Activated naive CD4-positive, alpha-beta T cell treated with anti-CD3 and anti-CD28 coated beads, Interleukin-2, amount 50 U/mL, for 24 hours (primary cell): ENCODE measurements at regions not wholly inside any gene's neighbourhood (a gene's known extent, or its start where the extent isn't known, plus 50 kb on each side); places are given as distances from the start of the nearest gene placed in this dataset.

Experiments
- H3K27ac Mint-ChIP-seq: one replicate; pipeline ENCODE4 v1.8.0; 2021; ENCODE audit warnings: mild to moderate bottlenecking, mixed read lengths
- H3K27me3 Mint-ChIP-seq: one replicate; pipeline ENCODE4 v1.8.0; 2021; ENCODE audit warnings: mixed read lengths
- H3K36me3 Mint-ChIP-seq: one replicate; pipeline ENCODE4 v1.8.0; 2021; ENCODE audit warnings: mixed read lengths
- H3K4me1 Mint-ChIP-seq: one replicate; pipeline ENCODE4 v1.8.0; 2021; ENCODE audit warnings: mixed read lengths
- H3K4me3 Mint-ChIP-seq: one replicate; pipeline ENCODE4 v1.8.0; 2021; ENCODE audit warnings: mild to moderate bottlenecking, mixed read lengths
- H3K9me3 Mint-ChIP-seq: one replicate; pipeline ENCODE4 v1.8.0; 2021; ENCODE audit warnings: mixed read lengths

GRCh38 chr1:186571771-186572170, 108.5 kb downstream of the PTGS2 start:
- Mint-ChIP-seq H3K4me3 (no peak overlapping the region), H3K36me3 (no peaks in the 10 kb centered on the region), H3K27me3 (no peaks in the 10 kb centered on the region), H3K27ac (no peak overlapping the region), H3K9me3 (no peaks in the 10 kb centered on the region), H3K4me1 (peaks cover 9% of the 10 kb centered on the region)

- Mint-ChIP-seq H3K36me3 (no peaks in the 10 kb centered on the region), H3K27ac (no peak overlapping the region), H3K4me3 (no peak overlapping the region), H3K4me1 (peaks cover 9% of the 10 kb centered on the region), H3K27me3 (no peaks in the 10 kb centered on the region), H3K9me3 (no peaks in the 10 kb centered on the region)
These were observed 108.9 kb upstream of the PDC start for GRCh38 chr1:186569856-186570255.

GRCh38 chr1:186568221-186568620, 107.3 kb upstream of the PDC start:
- Mint-ChIP-seq H3K4me1 (peaks cover 9% of the 10 kb centered on the region), H3K36me3 (no peaks in the 10 kb centered on the region), H3K4me3 (no peak overlapping the region), H3K9me3 (no peaks in the 10 kb centered on the region), H3K27me3 (no peaks in the 10 kb centered on the region), H3K27ac (no peak overlapping the region)

DNA sequence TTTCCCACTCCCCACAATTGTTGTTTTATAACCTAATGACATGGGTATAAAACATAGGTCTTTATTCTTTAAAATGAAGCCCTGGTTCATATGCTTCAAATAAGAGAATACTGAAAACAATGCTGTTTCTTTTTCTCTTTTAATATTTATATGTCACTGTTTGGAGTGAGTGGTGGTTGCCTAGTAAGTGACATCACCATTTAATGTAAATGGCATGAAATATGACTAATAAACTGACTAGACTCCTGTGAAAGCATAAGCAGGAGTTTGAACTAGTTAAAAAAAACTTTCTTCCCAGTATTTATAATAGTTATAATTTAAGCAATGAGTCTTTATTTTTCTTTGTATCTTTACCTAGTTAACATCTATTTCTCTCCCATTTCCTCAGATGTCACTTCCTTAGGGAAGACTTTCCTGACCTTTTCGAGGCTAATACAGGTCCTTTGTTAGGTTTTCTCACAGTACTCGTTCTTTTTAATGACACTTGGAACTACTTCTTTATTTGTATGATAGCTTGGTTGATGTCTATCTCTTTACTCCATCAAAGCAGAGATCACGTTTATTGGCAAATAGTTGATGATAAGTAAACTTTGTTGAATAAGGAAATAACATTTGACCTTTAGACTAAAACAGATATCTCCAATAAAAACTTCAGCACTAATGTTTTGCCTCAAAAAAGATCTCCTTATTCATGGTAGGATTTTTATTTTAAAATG, 105.4 kb upstream of the PDC start:
- Mint-ChIP-seq H3K4me1 (no peaks in the 10 kb centered on the region), H3K9me3 (no peaks in the 10 kb centered on the region), H3K27ac (no peak overlapping the region), H3K4me3 (no peak overlapping the region), H3K27me3 (no peaks in the 10 kb centered on the region), H3K36me3 (no peaks in the 10 kb centered on the region)

GRCh38 chr1:186564582-186564981, 103.7 kb upstream of the PDC start:
- H3K27me3 Mint-ChIP-seq: no peaks in the 10 kb centered on the region
- no peaks in the 10 kb centered on the region for H3K36me3 Mint-ChIP-seq
- no peaks in the 10 kb centered on the region for H3K9me3 Mint-ChIP-seq
- H3K27ac Mint-ChIP-seq: no peak overlapping the region
- no peak overlapping the region for H3K4me3 Mint-ChIP-seq
- no peaks in the 10 kb centered on the region for H3K4me1 Mint-ChIP-seq

GRCh38 chr1:186559601-186560116, 98.7 kb upstream of the PDC start:
- Mint-ChIP-seq H3K4me3 (no peak overlapping the region), H3K27ac (no peak overlapping the region), H3K27me3 (peaks cover 2% of the 10 kb centered on the region), H3K36me3 (no peaks in the 10 kb centered on the region), H3K9me3 (no peaks in the 10 kb centered on the region), H3K4me1 (no peaks in the 10 kb centered on the region)

DNA sequence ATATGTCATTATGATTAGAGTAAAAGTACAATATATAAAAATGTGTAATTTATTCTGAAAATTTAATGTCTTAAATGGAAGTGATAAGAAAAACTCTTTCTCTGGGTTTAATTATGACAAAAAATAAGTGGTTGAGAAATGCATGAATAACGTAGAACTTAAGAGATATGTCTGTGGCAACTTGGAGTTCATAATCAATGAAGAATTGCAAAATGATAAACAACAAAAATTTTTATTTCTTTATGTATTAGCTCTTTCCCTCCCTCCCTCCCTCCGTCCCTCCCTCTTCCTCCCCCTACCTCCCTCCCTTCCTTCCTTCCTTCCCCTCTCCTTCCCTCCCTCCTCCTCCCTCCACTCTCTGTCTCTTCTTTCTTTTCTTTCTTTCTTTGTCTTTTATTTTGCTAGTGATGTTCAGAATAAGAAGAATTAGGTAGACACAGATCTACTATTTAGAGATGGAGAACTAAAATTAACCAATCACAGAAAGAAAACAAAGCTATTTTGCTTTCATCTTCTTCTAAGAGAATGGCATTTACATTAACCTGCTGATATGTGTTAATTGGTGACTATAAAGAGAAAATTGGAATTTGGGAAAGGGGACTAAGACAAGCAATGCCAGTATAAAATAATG, 96.3 kb upstream of the PDC start:
- Mint-ChIP-seq H3K36me3 (peaks cover 1% of the 10 kb centered on the region), H3K27me3 (peaks cover 2% of the 10 kb centered on the region), H3K4me3 (no peak overlapping the region), H3K27ac (no peak overlapping the region), H3K9me3 (peaks cover 4% of the 10 kb centered on the region), H3K4me1 (no peaks in the 10 kb centered on the region)

GRCh38 chr1:186550832-186551231, 89.9 kb upstream of the PDC start:
- peaks cover 2% of the 10 kb centered on the region for H3K27me3 Mint-ChIP-seq
- no peak overlapping the region for H3K4me3 Mint-ChIP-seq

DNA sequence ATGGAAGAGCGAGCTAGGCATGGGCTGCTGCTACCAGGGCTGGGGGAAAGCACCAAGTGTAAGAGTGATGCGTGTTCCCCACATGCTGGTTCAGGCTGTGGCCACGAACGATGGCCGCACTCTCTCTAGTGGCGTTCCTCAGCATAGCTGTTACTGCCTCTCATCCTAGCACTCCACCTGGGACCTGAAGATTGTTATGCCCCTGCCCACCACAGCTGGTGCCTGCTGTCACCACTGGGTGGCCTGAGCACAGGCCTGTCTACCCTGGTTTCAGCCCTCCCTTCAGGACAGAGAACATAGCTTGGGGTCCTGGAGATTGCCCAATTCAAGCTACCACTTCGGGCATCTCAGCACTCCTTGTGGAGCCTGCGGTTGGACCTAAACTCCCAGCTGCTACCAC, 80.1 kb upstream of the PDC start:
- Mint-ChIP-seq H3K4me1 (no peaks in the 10 kb centered on the region), H3K36me3 (peaks cover 4% of the 10 kb centered on the region), H3K27ac (no peak overlapping the region), H3K4me3 (no peak overlapping the region), H3K9me3 (peaks cover 14% of the 10 kb centered on the region), H3K27me3 (no peaks in the 10 kb centered on the region)

More at GRCh38 chr1:186550832-186551231, 89.9 kb upstream of the PDC start:
- H3K36me3 Mint-ChIP-seq: peaks cover 6% of the 10 kb centered on the region
- H3K27ac Mint-ChIP-seq: no peak overlapping the region
- H3K9me3 Mint-ChIP-seq: peaks cover 20% of the 10 kb centered on the region
- no peaks in the 10 kb centered on the region for H3K4me1 Mint-ChIP-seq

DNA sequence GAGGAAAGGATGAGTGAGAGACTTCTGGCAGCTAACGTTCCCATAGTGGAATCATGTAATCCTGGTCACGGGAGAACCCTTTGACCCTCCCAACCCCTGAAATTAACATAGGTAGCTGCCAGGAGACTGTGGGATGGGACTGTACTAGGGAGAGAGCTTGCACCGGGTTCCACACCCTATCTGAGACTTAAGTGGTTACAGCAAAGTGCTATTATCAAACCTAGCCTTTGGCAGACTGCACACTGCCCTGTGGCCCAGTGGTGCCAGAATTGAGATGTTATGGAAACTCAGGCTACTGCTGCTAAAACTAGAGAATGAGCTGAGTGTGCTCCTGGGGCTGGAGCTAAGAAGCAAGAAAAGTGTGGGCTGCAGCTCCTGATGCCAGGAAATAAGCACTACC, 79.6 kb upstream of the PDC start:
- H3K9me3 Mint-ChIP-seq: peaks cover 14% of the 10 kb centered on the region
- no peaks in the 10 kb centered on the region for H3K4me1 Mint-ChIP-seq
- no peak overlapping the region for H3K4me3 Mint-ChIP-seq
- no peak overlapping the region for H3K27ac Mint-ChIP-seq
- no peaks in the 10 kb centered on the region for H3K27me3 Mint-ChIP-seq
- H3K36me3 Mint-ChIP-seq: peaks cover 4% of the 10 kb centered on the region

DNA sequence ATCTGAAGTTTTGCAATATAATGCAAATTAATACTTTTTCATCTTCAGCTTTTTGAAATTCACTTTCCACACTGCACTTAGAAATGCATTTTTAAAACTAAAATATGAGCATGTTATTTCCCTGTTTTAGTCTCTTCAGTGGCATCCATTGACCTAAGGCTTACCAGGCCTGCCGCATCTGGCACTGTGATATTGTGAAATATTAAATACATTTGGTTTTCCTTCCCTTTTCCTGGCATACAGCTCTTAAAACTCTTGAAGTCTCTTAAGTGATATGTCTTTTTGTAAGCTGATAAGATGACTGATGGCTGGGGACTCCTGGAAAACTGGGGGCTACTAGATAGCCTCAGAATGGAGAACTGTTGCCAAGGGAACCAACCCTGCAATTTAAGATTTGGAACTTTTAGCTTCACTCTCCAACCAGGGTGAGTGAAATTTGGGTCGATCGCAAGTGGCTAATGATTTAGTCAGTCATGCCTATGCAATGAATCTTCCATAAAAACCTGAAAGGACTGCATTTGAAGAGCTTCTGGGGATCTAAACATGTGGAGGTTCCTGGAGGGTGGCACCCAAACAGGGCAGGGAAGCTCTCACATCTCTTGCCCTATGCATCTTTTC, 75.5 kb upstream of the PDC start:
- Mint-ChIP-seq H3K36me3 (no peaks in the 10 kb centered on the region), H3K4me3 (no peak overlapping the region), H3K27me3 (peaks cover 4% of the 10 kb centered on the region), H3K9me3 (peaks cover 9% of the 10 kb centered on the region), H3K27ac (no peak overlapping the region), H3K4me1 (no peaks in the 10 kb centered on the region)

DNA sequence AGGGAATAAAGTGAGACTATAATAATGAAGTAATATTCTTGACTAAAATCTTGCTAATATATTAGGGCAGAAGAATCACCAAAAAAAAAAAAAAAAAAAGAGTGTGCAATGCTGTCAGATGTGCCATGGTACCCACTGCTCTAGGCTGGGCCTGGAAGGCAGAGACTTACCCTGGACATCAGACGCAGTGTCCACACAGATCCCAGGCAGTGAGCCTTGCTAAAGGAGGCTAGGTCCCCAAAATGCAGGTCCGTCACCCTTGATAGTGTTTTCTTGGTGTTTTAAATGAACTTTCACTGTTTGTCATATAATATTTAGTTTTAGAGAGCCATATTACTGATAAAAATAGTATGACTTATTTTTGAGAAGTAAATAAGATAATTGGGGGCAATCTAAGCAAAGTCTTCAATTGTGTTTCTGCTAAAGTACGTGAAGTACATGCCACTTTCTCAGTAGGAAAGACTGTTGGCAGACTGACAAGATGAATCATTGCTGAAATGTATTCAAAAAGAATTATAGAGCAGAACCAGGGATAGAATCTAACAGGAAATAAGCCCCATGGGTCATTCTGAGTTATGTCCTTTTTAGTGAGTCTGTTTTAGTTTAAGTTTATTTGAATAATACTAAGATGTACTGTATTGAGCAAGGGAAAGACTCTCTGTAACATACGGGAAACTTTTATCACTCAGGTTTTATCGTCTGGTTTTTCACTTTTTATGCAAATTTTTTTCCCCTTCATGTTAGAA, 74.6 kb upstream of the PDC start:
- Mint-ChIP-seq H3K4me3 (no peak overlapping the region), H3K27me3 (peaks cover 4% of the 10 kb centered on the region), H3K36me3 (no peaks in the 10 kb centered on the region), H3K27ac (no peak overlapping the region), H3K9me3 (peaks cover 9% of the 10 kb centered on the region), H3K4me1 (no peaks in the 10 kb centered on the region)

- peaks cover 4% of the 10 kb centered on the region for H3K27me3 Mint-ChIP-seq
- H3K27ac Mint-ChIP-seq: no peak overlapping the region
These were observed 73.5 kb upstream of the PDC start for GRCh38 chr1:186534401-186534800.

GRCh38 chr1:186532466-186532865, 71.6 kb upstream of the PDC start:
- Mint-ChIP-seq H3K4me1 (no peaks in the 10 kb centered on the region), H3K4me3 (no peak overlapping the region), H3K36me3 (no peaks in the 10 kb centered on the region), H3K27ac (no peak overlapping the region), H3K27me3 (peaks cover 4% of the 10 kb centered on the region), H3K9me3 (no peaks in the 10 kb centered on the region)

More at GRCh38 chr1:186534401-186534800, 73.5 kb upstream of the PDC start:
- no peaks in the 10 kb centered on the region for H3K4me1 Mint-ChIP-seq
- no peaks in the 10 kb centered on the region for H3K9me3 Mint-ChIP-seq
- H3K4me3 Mint-ChIP-seq: no peak overlapping the region
- no peaks in the 10 kb centered on the region for H3K36me3 Mint-ChIP-seq

DNA sequence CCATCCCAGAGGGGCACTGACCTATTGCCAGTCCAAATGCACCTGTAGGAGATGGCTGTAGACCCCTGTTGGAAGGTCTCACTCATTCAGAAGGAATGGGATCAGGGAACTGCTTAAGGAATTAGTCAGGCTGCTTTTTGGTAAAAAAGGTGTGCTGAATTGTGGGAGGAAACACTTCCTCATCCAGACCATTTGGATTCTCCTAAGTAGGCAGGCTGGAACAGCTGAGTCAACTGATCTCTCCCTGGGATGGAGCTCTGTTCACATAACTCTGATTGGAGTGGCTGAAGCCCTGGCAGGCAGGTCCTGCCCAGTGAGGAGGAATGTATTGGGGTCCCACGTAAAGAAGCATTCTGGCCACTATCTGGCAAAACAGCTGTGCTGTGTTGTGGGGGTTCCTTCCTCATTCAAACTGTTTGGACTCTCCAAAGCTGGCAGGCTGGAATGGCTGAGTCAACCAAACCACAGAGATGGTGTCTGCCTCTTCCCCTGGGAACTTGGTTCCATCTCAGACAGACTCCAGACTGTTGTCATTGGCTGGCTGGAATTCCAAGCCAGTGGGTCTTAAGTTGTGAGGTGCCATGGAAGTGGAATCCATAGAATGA, 70.7 kb upstream of the PDC start:
- no peaks in the 10 kb centered on the region for H3K4me1 Mint-ChIP-seq
- H3K27me3 Mint-ChIP-seq: peaks cover 4% of the 10 kb centered on the region
- H3K36me3 Mint-ChIP-seq: no peaks in the 10 kb centered on the region
- H3K9me3 Mint-ChIP-seq: no peaks in the 10 kb centered on the region
- H3K4me3 Mint-ChIP-seq: no peak overlapping the region
- H3K27ac Mint-ChIP-seq: no peak overlapping the region
